GM12873 (cell line): ENCODE measurements at regions not wholly inside any gene's neighbourhood (a gene's known extent, or its start where the extent isn't known, plus 50 kb on each side); places are given as distances from the start of the nearest gene placed in this dataset.

ENCODE experiments used
- CTCF ChIP-seq: IDR thresholded peaks from 2 replicates; pipeline ENCODE4 v1.5.1; 2012; ENCODE audit warnings: low read depth, mild to moderate bottlenecking, moderate library complexity, low read length, control low read depth; ENCODE audit not compliant: insufficient read depth; ENCODE audit errors: missing control alignments

- TF ChIP-seq CTCF = no peak
Measured at GRCh38 chr9:13505797-13506196, 226.3 kb upstream of the MPDZ start.

GRCh38 chr9:13503599-13503998 is 224.1 kb upstream of the MPDZ start:
- TF ChIP-seq CTCF = no peak

GRCh38 chr9:13502484-13502883 is 223.0 kb upstream of the MPDZ start:
- no peak for TF ChIP-seq CTCF

- TF ChIP-seq CTCF = no peak
Measured at GRCh38 chr9:13501018-13501417, 221.5 kb upstream of the MPDZ start.

GRCh38 chr9:13500034-13500433 is 220.5 kb upstream of the MPDZ start:
- TF ChIP-seq CTCF = no peak

GRCh38 chr9:13493697-13494096 is 214.2 kb upstream of the MPDZ start:
- no peak for TF ChIP-seq CTCF

- no peak for TF ChIP-seq CTCF
Measured at GRCh38 chr9:13491493-13492424, 212.3 kb upstream of the MPDZ start.
